GM19395 (cell line): ENCODE measurements at regions not wholly inside any gene's neighbourhood (a gene's known extent, or its start where the extent isn't known, plus 50 kb on each side); places are given as distances from the start of the nearest gene placed in this dataset.
"Not testable (repeated sequence)": the region's sequence is repeated elsewhere in the genome, so short reads cannot be mapped to it uniquely, and the experiment has no call there.

Experiments used
- ATAC-seq: cut with Tn5 transposase; IDR thresholded peaks from one replicate; pipeline ENCODE4 v1.9.1; 2021; ENCODE audit warnings: mild to moderate bottlenecking, moderate library complexity; ENCODE audit not compliant: unreplicated experiment

- ATAC-seq = peak; percentile 79
Observed at GRCh38 chr2:138298900-138299299, 202.7 kb upstream of the SPOPL start.

GRCh38 chr2:138306626-138307025, 194.9 kb upstream of the SPOPL start:
- ATAC-seq = no peak

- no peak for ATAC-seq
Observed at GRCh38 chr2:138307099-138307498, 194.5 kb upstream of the SPOPL start.

GRCh38 chr2:138309760-138310159, 191.8 kb upstream of the SPOPL start:
- ATAC-seq = no peak

GRCh38 chr2:138312061-138312460, 189.5 kb upstream of the SPOPL start:
- no peak for ATAC-seq

- not testable (repeated sequence) for ATAC-seq
Observed at GRCh38 chr2:138315619-138316018, 186.0 kb upstream of the SPOPL start.

- ATAC-seq = no peak
Observed at GRCh38 chr2:138319616-138320015, 182.0 kb upstream of the SPOPL start.

- no peak for ATAC-seq
Observed at GRCh38 chr2:138321458-138321857, 180.1 kb upstream of the SPOPL start.

GRCh38 chr2:138323382-138324067, 178.0 kb upstream of the SPOPL start:
- no peak for ATAC-seq

- ATAC-seq = no peak
Observed at GRCh38 chr2:138324068-138324771, 177.3 kb upstream of the SPOPL start.

GRCh38 chr2:138327967-138328366, 173.6 kb upstream of the SPOPL start:
- ATAC-seq = no peak

- no peak for ATAC-seq
Observed at GRCh38 chr2:138329162-138329561, 172.4 kb upstream of the SPOPL start.

GRCh38 chr2:138329591-138329990, 172.0 kb upstream of the SPOPL start:
- ATAC-seq = no peak

GRCh38 chr2:138333121-138333520, 168.4 kb upstream of the SPOPL start:
- ATAC-seq = no peak

GRCh38 chr2:138333677-138334076, 167.9 kb upstream of the SPOPL start:
- no peak for ATAC-seq

GRCh38 chr2:138334323-138334722, 167.2 kb upstream of the SPOPL start:
- ATAC-seq = no peak

- no peak for ATAC-seq
Observed at GRCh38 chr2:138335036-138335435, 166.5 kb upstream of the SPOPL start.

GRCh38 chr2:138336146-138336545, 165.4 kb upstream of the SPOPL start:
- ATAC-seq = no peak

GRCh38 chr2:138355244-138355643, 146.3 kb upstream of the SPOPL start:
- ATAC-seq = no peak

GRCh38 chr2:138356178-138356577, 145.4 kb upstream of the SPOPL start:
- no peak for ATAC-seq

- ATAC-seq = peak; percentile 66
Observed at GRCh38 chr2:138359532-138359931, 142.0 kb upstream of the SPOPL start.

GRCh38 chr2:138364554-138365162, 136.9 kb upstream of the SPOPL start:
- ATAC-seq = no peak
